HepG2 (cell line): ENCODE measurements at regions not wholly inside any gene's neighbourhood (a gene's known extent, or its start where the extent isn't known, plus 50 kb on each side); places are given as distances from the start of the nearest gene placed in this dataset.

ENCODE experiments used
- ATAC-seq: fragments of 200-7000 bp; cut with Tn5 transposase; 3 replicates; pipeline ENCODE4 v1.9.1; 2020; ENCODE audit warnings: mild to moderate bottlenecking, moderate library complexity
- BruUV-seq: library from RNA; stranded (reverse); fragments of 400-500 nt; replicated peaks from 2 replicates; lab custom pipeline; 2021; lab: Mats Ljungman, UMichigan
- CTCF ChIA-PET: fragments of 300-600 bp; formaldehyde crosslinking; extraction: SDS; loops from one replicate; lab custom pipeline; 2021; ENCODE audit warnings: low total read pairs, inconsistent platforms, low intra/inter-chr PET ratio; lab: Yijun Ruan, JAX
- POLR2A ChIA-PET: fragments of 350-600 bp; sonication (Branson Sonifier 250); formaldehyde crosslinking; loops from one replicate; lab custom pipeline; 2020; ENCODE audit warnings: antibody characterized with exemption, inconsistent platforms; lab: Yijun Ruan, JAX
- DNase-seq: peaks from one replicate; pipeline ENCODE4 v3.0.0-alpha.2; 2015; ENCODE audit warnings: low spot score
- FAIRE-seq: peaks from 3 replicates; lab custom pipeline; 2011; peaks lifted over from hg19 to GRCh38; lab: Jason Lieb, UNC
- H2AFZ ChIP-seq: one replicate; pipeline ENCODE4 v1.6.1; 2011; ENCODE audit warnings: low read length, inconsistent platforms
- H3K27ac ChIP-seq: fragments of 300-600 bp; 3 replicates; pipeline ENCODE4 v1.8.0; 2011; ENCODE audit warnings: mixed run types, mild to moderate bottlenecking, mixed read lengths, low read length, inconsistent platforms; ENCODE audit not compliant: insufficient read depth; ENCODE audit errors: extremely low read length
- H3K27me3 ChIP-seq, 2 experiments: fragments of 200-600 bp in 1 of 2; 2 replicates in 1 of 2; 3 replicates in 1 of 2; pipeline versions ENCODE4 v1.6.0 to v1.8.0; 2011; ENCODE audit warnings: low read length in 2 of 2, mild to moderate bottlenecking in 2 of 2, moderate library complexity in 2 of 2, inconsistent platforms in 1 of 2; ENCODE audit not compliant: insufficient read depth in 2 of 2, control insufficient read depth in 1 of 2
- H3K36me3 ChIP-seq, 2 experiments: fragments of 200-600 bp in 1 of 2; replicated peaks in 1 of 2; 2 replicates in 1 of 2; 3 replicates in 1 of 2; pipeline versions ENCODE4 v1.5.1 to v1.8.0; 2011; ENCODE audit warnings: low read length in 2 of 2, inconsistent platforms in 1 of 2; ENCODE audit not compliant: insufficient read depth in 2 of 2, control insufficient read depth in 1 of 2
- H3K4me1 ChIP-seq: 2 replicates; pipeline ENCODE4 v1.5.1; 2012; ENCODE audit warnings: low read length, inconsistent platforms; ENCODE audit not compliant: insufficient read depth
- H3K4me2 ChIP-seq: 2 replicates; pipeline ENCODE4 v1.6.0; 2011; ENCODE audit warnings: low read depth, low read length, inconsistent platforms
- H3K4me3 ChIP-seq, 3 experiments: fragments of 200-600 bp in 1 of 3; sonication (generic), shearing (Covaris generic) in 1 of 3; replicated peaks in 1 of 3; 2 replicates each; pipeline ENCODE4 v1.5.1; 2011 to 2016; ENCODE audit warnings: low read length in 3 of 3, inconsistent platforms in 2 of 3, low read depth in 2 of 3, mild to moderate bottlenecking in 2 of 3, control low read depth in 1 of 3, mixed read lengths in 1 of 3; ENCODE audit not compliant: insufficient read depth in 1 of 3
- H3K79me2 ChIP-seq: one replicate; pipeline ENCODE4 v1.6.1; 2011; ENCODE audit warnings: low read length, inconsistent platforms; ENCODE audit not compliant: insufficient read depth
- H3K9ac ChIP-seq: 2 replicates; pipeline ENCODE4 v1.6.0; 2011; ENCODE audit warnings: mild to moderate bottlenecking, low read depth, low read length, inconsistent platforms; ENCODE audit not compliant: insufficient read depth
- H3K9me3 ChIP-seq: 2 replicates; pipeline ENCODE4 v1.5.1; 2012; ENCODE audit warnings: mild to moderate bottlenecking, low read length
- H4K20me1 ChIP-seq: 2 replicates; pipeline ENCODE4 v1.6.0; 2011; ENCODE audit warnings: inconsistent platforms, mild to moderate bottlenecking, low read length, moderate library complexity; ENCODE audit not compliant: insufficient read depth
- AGO2 ChIP-seq: fragments of 200-400 bp; formaldehyde crosslinking; optimal IDR thresholded peaks from 2 replicates; pipeline ENCODE3; 2017; ENCODE audit warnings: mild to moderate bottlenecking, low read depth, low read length, moderate library complexity
- ELF3 ChIP-seq: IDR thresholded peaks from 2 replicates; pipeline ENCODE4 v1.6.1; 2016; ENCODE audit warnings: missing genetic modification reagents, missing compliant biosample characterization
- GZF1 ChIP-seq: sonication (generic); formaldehyde crosslinking; IDR thresholded peaks from 2 replicates; pipeline ENCODE4 v1.5.1; 2020; ENCODE audit warnings: mild to moderate bottlenecking, missing genetic modification reagents
- KLF6 ChIP-seq: IDR thresholded peaks from 2 replicates; pipeline ENCODE4 v1.8.0; 2016; ENCODE audit warnings: missing biosample characterization, missing genetic modification reagents
- MEIS2 ChIP-seq: sonication (generic); formaldehyde crosslinking; IDR thresholded peaks from 2 replicates; pipeline ENCODE4 v1.9.0; 2021; ENCODE audit warnings: mild to moderate bottlenecking, missing genetic modification reagents
- MIER3 ChIP-seq: IDR thresholded peaks from 2 replicates; pipeline ENCODE4 v1.6.1; 2016; ENCODE audit warnings: missing compliant biosample characterization, borderline replicate concordance
- RAD51 ChIP-seq: fragments of 450-650 bp; IDR thresholded peaks from 2 replicates; pipeline ENCODE4 v1.6.1; 2016; ENCODE audit warnings: borderline replicate concordance
- SOX13 ChIP-seq, 3 experiments: fragments of 450-650 bp in 1 of 3; sonication (generic) in 1 of 3; formaldehyde crosslinking in 1 of 3; IDR thresholded peaks in 2 of 3; conservative IDR thresholded peaks in 1 of 3; 2 replicates each; pipeline versions ENCODE4 v1.5.0 to v1.6.1; 2016 to 2020; ENCODE audit warnings: antibody characterized with exemption in 1 of 3, mild to moderate bottlenecking in 1 of 3, missing compliant biosample characterization in 1 of 3, missing genetic modification reagents in 1 of 3, moderate library complexity in 1 of 3
- YEATS4 ChIP-seq: sonication (generic); formaldehyde crosslinking; IDR thresholded peaks from 2 replicates; pipeline ENCODE4 v1.4.0; 2020; ENCODE audit warnings: missing genetic modification reagents, borderline replicate concordance
- ZNF251 ChIP-seq: sonication (generic); formaldehyde crosslinking; IDR thresholded peaks from 2 replicates; pipeline ENCODE4 v1.9.0; 2021; ENCODE audit warnings: mild to moderate bottlenecking, missing genetic modification reagents
- ZNF790 ChIP-seq: sonication (generic); formaldehyde crosslinking; IDR thresholded peaks from 2 replicates; pipeline ENCODE4 v1.8.0; 2022; ENCODE audit warnings: missing genetic modification reagents, mild to moderate bottlenecking, borderline replicate concordance
- WGBS: methylation state at CpG from one replicate; pipeline ENCODE4 v1.1.6; 2017; ENCODE audit warnings: low lambda C conversion rate; 5-methylcytosine and 5-hydroxymethylcytosine counted together
- in situ Hi-C: cut with HindIII; loops from 2 replicates; pipeline ENCODE4 v1.10.0; 2017; ENCODE audit warnings: low pct_unique_long_range_greater_than_20kb; ENCODE audit not compliant: extremely low pct_ligation_motif_present
- intact Hi-C: fragments of 100-400 bp; cut with micrococcal nuclease; formaldehyde crosslinking; loops from one replicate; pipeline ENCODE4 v1.10.0; 2022; ENCODE audit not compliant: unreplicated experiment
- TF ChIP-seq, protein P1 (sequence below): sonication (generic); formaldehyde crosslinking; IDR thresholded peaks from 2 replicates; pipeline ENCODE4 v1.4.0; 2020; ENCODE audit warnings: mild to moderate bottlenecking, missing genetic modification reagents, borderline replicate concordance
- TF ChIP-seq, protein P2 (sequence below): IDR thresholded peaks from 2 replicates; pipeline ENCODE4 v1.6.1; 2016; ENCODE audit warnings: low read depth, borderline replicate concordance
- TF ChIP-seq, protein P3 (sequence below): sonication (generic); formaldehyde crosslinking; IDR thresholded peaks from 2 replicates; pipeline ENCODE4 v1.8.1; 2023; ENCODE audit warnings: mild to moderate bottlenecking, missing genetic modification reagents
- TF ChIP-seq, protein P4 (sequence below): sonication (generic); formaldehyde crosslinking; IDR thresholded peaks from 2 replicates; pipeline ENCODE4 v1.8.1; 2023; ENCODE audit warnings: mild to moderate bottlenecking, missing genetic modification reagents
- TF ChIP-seq, protein P5 (sequence below), 2 experiments: fragments of 450-650 bp in 1 of 2; sonication (generic) in 1 of 2; formaldehyde crosslinking; IDR thresholded peaks; 2 replicates each; pipeline versions ENCODE4 v1.5.0 to v1.8.0; 2020 to 2022; ENCODE audit warnings: mild to moderate bottlenecking in 1 of 2, missing genetic modification reagents in 1 of 2

DNA sequence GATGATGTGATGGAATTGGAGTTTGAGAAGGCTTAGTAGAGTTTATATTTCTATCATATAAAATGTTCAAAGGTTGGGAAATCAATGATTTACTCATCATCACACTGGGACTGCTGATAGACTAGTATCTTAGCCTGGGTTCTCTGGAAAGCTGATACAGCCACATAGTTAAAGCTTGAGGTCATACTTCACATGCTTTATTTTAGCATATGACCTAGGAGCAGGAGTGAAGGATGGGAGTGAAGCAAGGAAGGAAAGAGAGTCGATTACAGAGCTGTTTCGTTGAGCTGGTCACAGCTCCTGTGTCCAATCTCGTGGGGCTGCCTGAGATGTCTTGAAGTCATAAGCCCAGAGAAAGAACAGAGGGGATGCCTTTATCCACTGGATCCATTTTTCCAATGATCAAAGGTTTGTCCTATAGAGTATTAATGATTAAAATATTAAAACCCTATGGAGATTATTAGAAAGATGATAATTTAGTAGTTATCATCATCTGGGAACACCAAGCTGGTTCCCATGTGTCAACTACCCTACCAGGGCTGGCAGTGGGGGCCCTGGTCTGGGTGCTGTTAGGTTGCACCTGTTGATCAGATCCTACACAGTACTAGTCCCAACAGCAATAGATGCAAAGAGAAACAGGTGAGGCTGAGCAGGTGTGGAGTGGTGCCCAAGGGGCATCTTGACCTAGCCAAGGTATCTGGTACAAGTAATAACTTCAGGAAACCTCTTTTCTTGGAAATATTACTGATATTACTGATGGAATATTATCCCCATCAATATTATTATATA lies 77.8 kb downstream of the BAMBI start (continued):
- TF ChIP-seq RAD51 (no peak), ZNF251 (CRISPR knock-in tag) (no peak), GZF1 (no peak)
- TF ChIP-seq, protein P1, sequence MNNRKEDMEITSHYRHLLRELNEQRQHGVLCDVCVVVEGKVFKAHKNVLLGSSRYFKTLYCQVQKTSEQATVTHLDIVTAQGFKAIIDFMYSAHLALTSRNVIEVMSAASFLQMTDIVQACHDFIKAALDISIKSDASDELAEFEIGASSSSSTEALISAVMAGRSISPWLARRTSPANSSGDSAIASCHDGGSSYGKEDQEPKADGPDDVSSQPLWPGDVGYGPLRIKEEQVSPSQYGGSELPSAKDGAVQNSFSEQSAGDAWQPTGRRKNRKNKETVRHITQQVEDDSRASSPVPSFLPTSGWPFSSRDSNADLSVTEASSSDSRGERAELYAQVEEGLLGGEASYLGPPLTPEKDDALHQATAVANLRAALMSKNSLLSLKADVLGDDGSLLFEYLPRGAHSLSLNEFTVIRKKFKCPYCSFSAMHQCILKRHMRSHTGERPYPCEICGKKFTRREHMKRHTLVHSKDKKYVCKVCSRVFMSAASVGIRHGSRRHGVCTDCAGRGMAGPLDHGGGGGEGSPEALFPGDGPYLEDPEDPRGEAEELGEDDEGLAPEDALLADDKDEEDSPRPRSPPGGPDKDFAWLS, result no peak
- TF ChIP-seq, protein P2, sequence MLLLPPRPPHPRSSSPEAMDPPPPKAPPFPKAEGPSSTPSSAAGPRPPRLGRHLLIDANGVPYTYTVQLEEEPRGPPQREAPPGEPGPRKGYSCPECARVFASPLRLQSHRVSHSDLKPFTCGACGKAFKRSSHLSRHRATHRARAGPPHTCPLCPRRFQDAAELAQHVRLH, result no peak
- TF ChIP-seq, protein P3, sequence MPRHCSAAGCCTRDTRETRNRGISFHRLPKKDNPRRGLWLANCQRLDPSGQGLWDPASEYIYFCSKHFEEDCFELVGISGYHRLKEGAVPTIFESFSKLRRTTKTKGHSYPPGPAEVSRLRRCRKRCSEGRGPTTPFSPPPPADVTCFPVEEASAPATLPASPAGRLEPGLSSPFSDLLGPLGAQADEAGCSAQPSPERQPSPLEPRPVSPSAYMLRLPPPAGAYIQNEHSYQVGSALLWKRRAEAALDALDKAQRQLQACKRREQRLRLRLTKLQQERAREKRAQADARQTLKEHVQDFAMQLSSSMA (CRISPR knock-in tag), result no peak
- TF ChIP-seq, all 625 proteins: peak for 0

DNA sequence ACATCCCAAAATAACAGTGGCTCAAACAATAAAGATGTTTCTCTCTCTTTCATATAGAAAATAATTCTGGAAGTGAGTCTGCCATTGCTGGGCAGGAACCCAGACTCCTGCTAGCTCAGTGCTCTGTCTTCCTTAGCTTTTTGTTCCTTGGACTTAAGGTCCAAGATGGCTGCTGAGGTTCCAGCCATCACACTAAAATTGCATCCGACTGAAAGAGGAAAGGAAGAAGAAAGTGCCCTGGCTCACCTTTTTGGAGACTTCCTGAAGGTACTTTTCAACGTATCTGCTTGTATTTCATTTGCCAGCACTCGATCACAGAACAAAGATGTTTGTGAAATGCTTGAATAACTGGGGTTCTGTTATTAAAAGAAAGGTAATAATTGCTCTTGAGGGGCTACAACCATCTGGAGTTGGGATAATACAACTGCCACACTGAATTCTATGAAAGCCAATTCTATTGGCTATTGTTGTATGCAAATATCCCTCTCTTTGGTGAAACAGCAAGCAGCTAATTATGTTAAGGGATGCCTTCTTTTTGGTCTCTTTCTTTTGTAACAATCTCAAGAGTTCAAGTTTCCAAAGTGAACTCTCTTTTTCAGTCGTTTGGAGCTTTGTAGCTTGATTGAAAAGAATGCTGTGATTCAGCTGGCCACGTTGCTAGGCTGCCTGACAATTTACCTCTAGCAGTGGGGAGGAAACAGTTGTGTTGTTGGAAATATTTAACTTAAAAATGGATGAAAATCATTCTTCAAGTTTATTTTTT lies 83.9 kb downstream of the BAMBI start:
- H3K9me3 ChIP-seq, result no peaks in the 10 kb centered on the region
- H3K9ac ChIP-seq, result no peak overlapping the region
- H3K27me3 ChIP-seq, result peaks cover 0 to 1% of the 10 kb centered on the region in 2 experiments; a peak in 1 of 5 replicates
- H3K4me2 ChIP-seq, result no peak overlapping the region
- ChIA-PET POLR2A (interaction anchor here (1.4 kb wide), 1 partner anchor 8 kb away, joined by 3 read pairs; no protein-coding TSS in a partner anchor), CTCF (no interaction called here)
- DNase-seq (no peak), FAIRE-seq (no peak), ATAC-seq (no peak)
- in situ Hi-C loops (no loop called here), intact Hi-C loops (no loop called here)
- no peak overlapping the region for H2AFZ ChIP-seq
- H3K36me3 ChIP-seq, result no peaks in the 10 kb centered on the region
- H4K20me1 ChIP-seq, result no peaks in the 10 kb centered on the region
- H3K79me2 ChIP-seq, result no peaks in the 10 kb centered on the region
- H3K4me3 ChIP-seq, result no peak overlapping the region
- 31% methylated on average over 5 of the region's 5 CpGs for WGBS
- no TSS peak for BruUV-seq
- no peak overlapping the region for H3K27ac ChIP-seq
- 0 out of 2 replicates have a peak, but pooled peaks cover 4% of the 10 kb centered on the region for H3K4me1 ChIP-seq
- no peak for TF ChIP-seq ELF3 (CRISPR knock-in tag)
- no peak for TF ChIP-seq ZNF790 (CRISPR knock-in tag)
- TF ChIP-seq KLF6, result no peak
- TF ChIP-seq, protein P4, sequence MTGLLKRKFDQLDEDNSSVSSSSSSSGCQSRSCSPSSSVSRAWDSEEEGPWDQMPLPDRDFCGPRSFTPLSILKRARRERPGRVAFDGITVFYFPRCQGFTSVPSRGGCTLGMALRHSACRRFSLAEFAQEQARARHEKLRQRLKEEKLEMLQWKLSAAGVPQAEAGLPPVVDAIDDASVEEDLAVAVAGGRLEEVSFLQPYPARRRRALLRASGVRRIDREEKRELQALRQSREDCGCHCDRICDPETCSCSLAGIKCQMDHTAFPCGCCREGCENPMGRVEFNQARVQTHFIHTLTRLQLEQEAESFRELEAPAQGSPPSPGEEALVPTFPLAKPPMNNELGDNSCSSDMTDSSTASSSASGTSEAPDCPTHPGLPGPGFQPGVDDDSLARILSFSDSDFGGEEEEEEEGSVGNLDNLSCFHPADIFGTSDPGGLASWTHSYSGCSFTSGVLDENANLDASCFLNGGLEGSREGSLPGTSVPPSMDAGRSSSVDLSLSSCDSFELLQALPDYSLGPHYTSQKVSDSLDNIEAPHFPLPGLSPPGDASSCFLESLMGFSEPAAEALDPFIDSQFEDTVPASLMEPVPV (CRISPR knock-in tag), result no peak
- TF ChIP-seq MIER3 (CRISPR knock-in tag), result no peak
- no peak for TF ChIP-seq SOX13 (IDR thresholded peaks at IDR 0.05)
- no peak for TF ChIP-seq SOX13 (CRISPR knock-in tag; conservative IDR thresholded peaks at IDR 0.05 in 1 of 2, IDR thresholded peaks at IDR 0.05 in 1 of 2)
- no peak for TF ChIP-seq MEIS2 (CRISPR knock-in tag)
- TF ChIP-seq, protein P5, sequence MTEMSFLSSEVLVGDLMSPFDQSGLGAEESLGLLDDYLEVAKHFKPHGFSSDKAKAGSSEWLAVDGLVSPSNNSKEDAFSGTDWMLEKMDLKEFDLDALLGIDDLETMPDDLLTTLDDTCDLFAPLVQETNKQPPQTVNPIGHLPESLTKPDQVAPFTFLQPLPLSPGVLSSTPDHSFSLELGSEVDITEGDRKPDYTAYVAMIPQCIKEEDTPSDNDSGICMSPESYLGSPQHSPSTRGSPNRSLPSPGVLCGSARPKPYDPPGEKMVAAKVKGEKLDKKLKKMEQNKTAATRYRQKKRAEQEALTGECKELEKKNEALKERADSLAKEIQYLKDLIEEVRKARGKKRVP (CRISPR knock-in tag; IDR thresholded peaks at IDR 0.05), result no peak
- TF ChIP-seq YEATS4 (CRISPR knock-in tag), result no peak
- TF ChIP-seq AGO2, result no peak
